NB4 (cell line): ENCODE measurements at regions not wholly inside any gene's neighbourhood (a gene's known extent, or its start where the extent isn't known, plus 50 kb on each side); places are given as distances from the start of the nearest gene placed in this dataset.

ENCODE experiments used
- CTCF ChIP-seq: IDR thresholded peaks from one replicate; pipeline ENCODE4 v1.5.1; 2012; ENCODE audit warnings: low read depth, low read length
- MYC ChIP-seq: IDR thresholded peaks from 2 replicates; pipeline ENCODE4 v1.6.1; 2011; ENCODE audit warnings: low read depth, low read length
- POLR2A ChIP-seq: IDR thresholded peaks from 2 replicates; pipeline ENCODE4 v1.6.1; 2011; ENCODE audit warnings: mild to moderate bottlenecking; ENCODE audit not compliant: insufficient read length; ENCODE audit errors: extremely low read depth

- no peak for TF ChIP-seq CTCF
- TF ChIP-seq POLR2A: no peak
- no peak for TF ChIP-seq MYC
These were observed 1228.9 kb upstream of the MIR17HG start for GRCh38 chr13:90118467-90119071.
